CD4-positive, alpha-beta T cell treated with Interferon alpha-2 for 1 hour (primary cell): ENCODE measurements at regions not wholly inside any gene's neighbourhood (a gene's known extent, or its start where the extent isn't known, plus 50 kb on each side); places are given as distances from the start of the nearest gene placed in this dataset.
"Not testable (repeated sequence)": the region's sequence is repeated elsewhere in the genome, so short reads cannot be mapped to it uniquely, and the experiment has no call there.

ENCODE experiments used
- DNase-seq, 2 donors: peaks; one replicate each; pipeline ENCODE4 v3.0.0-alpha.2; 2020 to 2022

- DNase-seq, result no peak
Observed at GRCh38 chr7:92968502-92968901, 132.1 kb upstream of the CDK6 start.

- DNase-seq, result no peak
Observed at GRCh38 chr7:92967238-92967637, 130.9 kb upstream of the CDK6 start.

- no peak for DNase-seq
Observed at GRCh38 chr7:92964141-92964540, 127.8 kb upstream of the CDK6 start.

GRCh38 chr7:92963566-92963965 lies 127.2 kb upstream of the CDK6 start:
- no peak for DNase-seq

- DNase-seq, result no peak
Observed at GRCh38 chr7:92961961-92962360, 125.6 kb upstream of the CDK6 start.

DNA sequence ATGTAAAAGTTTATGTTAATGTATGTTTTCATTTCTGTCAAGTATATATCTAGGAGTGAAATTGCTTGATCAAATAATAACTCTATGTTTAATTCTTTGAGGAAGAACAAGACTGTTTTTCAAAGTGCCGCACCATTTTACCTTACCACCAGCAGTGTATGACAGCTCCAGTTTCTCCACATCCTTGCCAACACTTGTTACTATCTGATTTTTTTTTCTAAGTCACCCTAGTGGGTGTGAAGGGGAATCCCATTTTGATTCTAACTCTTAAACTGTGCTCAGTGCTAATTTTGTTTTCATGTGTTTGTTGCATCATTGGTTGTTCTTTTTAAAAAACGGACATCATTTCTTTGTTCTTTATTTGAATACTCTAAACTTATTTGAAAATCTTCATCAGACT lies 120.2 kb upstream of the CDK6 start:
- no peak for DNase-seq

DNA sequence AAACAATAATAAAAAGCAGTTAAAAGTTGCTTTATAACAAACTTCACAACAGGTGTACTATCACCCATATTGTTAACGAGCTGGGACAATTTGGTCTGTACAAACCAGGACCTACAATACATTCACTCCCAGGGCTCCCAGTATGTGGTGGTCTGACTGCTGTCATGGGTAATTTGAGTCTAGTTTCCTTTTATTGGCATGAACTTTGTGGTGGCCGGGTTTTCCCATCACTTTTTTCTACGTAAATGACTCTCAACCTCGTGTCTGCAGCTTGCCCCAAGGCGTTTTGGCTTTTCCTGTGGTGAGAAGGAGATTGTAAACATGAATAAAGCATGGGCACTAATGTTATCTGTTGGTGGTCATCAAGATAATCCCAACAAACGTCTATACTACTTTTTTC lies 118.7 kb upstream of the CDK6 start:
- DNase-seq, result no peak

DNA sequence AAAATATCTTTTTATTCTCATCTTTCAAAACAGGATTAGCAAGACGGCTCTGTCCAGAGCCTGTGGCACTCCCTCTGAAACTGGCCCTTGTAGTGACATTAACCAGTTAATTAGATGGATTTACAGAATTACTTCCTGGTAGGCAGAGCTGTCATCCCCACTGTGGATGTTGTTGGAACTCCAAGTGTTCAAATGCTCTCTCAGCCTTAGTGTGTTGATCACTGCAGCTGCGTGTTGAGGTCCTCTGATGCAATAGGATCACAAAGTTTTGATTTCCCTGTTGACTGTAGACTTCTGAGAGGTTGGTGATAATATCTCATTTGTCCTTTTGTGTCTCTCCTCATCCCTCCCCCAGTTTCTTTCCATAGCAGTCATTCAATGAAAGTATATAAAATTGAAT lies 117.3 kb upstream of the CDK6 start:
- no peak for DNase-seq

- no peak for DNase-seq
Observed at GRCh38 chr7:92949748-92950147, 113.4 kb upstream of the CDK6 start.

- no peak for DNase-seq
Observed at GRCh38 chr7:92945840-92946239, 109.5 kb upstream of the CDK6 start.

GRCh38 chr7:92944633-92945032 lies 108.3 kb upstream of the CDK6 start:
- no peak for DNase-seq

- DNase-seq, result not testable (repeated sequence)
Observed at GRCh38 chr7:92942706-92943105, 106.3 kb upstream of the CDK6 start.

DNA sequence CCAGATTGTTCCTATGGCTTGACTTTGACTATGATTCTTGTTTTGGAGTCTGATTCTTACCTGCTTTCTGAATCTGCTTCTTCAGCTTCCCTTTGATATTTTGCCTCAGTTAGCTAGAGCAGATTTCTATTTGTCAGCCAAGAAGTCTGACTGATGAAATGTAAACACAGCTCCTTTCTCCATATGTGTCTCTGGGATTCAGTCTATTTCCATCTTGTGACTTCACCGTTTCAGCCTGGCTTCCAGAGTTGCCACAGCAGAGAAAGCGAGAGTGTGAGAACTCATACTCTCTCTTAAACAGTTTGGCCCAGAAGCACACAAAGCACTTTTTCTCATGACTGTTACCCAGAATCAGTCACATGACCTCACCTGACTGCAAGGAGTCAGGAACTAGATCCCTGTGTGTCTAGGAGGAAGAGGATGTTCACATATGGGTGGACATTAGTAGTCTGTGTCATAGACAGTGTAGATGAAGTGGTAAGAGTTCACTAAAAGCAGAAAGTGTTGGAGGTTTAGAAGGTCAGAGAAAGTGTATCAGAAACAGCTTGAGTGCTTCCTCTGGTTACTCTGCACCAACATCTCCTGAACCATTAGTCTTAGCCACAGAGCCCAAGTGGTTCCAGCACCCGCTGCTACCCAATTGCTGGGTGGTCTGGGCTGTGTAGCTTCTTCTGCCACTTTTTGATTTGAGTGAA lies 103.4 kb upstream of the CDK6 start:
- DNase-seq, result no peak

DNA sequence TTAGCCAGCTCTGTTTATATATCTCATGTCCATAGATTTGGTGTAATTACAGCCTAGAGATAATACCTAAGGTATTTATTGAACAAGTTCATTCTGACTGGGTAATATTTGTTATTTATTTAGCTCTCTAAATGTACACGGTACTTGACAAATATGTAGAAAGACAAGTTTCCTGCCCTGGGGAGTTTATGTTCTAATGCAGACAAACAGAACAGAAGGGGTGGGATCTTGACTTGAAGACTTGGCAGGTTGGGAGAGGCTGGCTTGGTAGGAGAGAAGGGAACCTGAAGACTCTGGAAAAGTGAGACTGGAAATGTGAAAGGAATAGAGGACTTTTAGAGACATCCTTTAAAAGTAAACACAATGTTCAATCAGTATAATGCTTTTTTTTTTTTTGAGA lies 97.7 kb upstream of the CDK6 start:
- DNase-seq, result no peak

GRCh38 chr7:92932450-92932849 lies 96.1 kb upstream of the CDK6 start:
- no peak for DNase-seq

- DNase-seq, result no peak
Observed at GRCh38 chr7:92930404-92930803, 94.0 kb upstream of the CDK6 start.

DNA sequence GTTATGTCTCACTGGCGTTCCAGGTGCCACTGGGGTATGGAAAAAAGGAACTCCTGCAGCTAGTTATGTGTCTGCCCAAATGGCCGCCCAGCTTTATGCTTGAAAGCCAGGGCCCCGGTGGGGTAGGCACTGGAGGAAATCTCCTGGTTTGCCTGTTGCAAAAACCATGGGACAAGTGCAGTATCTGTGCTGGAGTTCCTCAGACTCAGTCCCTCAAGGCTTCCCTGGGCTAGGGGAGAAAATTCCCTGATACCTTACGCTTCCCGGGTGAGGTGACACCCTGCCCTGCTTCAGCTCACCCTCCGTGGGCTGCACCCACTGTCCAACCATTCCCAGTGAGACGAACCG lies 90.3 kb upstream of the CDK6 start:
- DNase-seq, result no peak

- DNase-seq, result no peak
Observed at GRCh38 chr7:92925876-92926696, 89.7 kb upstream of the CDK6 start.

- DNase-seq, result no peak
Observed at GRCh38 chr7:92924800-92925199, 88.4 kb upstream of the CDK6 start.

GRCh38 chr7:92917230-92917629 lies 80.9 kb upstream of the CDK6 start:
- no peak for DNase-seq

- no peak for DNase-seq
Observed at GRCh38 chr7:92916770-92917224, 80.4 kb upstream of the CDK6 start.

DNA sequence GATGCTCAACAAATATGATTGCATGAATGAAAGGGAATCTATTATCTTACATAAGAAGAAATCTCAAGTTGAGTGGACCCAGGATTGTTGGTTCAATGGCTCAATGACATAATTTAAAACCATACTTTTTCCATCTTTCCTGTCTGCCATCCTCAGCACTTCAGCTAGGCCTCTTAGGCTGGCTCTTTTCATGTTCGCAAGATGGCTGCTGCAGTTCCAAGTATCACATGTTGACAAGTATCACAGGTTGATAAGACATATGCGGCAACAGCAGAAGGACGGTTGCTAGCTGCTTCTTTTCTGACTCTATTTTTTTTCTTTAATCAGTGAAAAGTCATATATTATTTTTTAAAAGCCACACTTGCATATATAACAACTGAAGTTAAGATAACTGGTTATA lies 79.0 kb upstream of the CDK6 start:
- no peak for DNase-seq

GRCh38 chr7:92914645-92915044 lies 78.3 kb upstream of the CDK6 start:
- DNase-seq, result no peak

GRCh38 chr7:92913849-92914248 lies 77.5 kb upstream of the CDK6 start:
- DNase-seq, result no peak

- DNase-seq, result no peak
Observed at GRCh38 chr7:92910976-92911375, 74.6 kb upstream of the CDK6 start.
